ENCODE measurements at regions not wholly inside any gene's neighbourhood (a gene's known extent, or its start where the extent isn't known, plus 50 kb on each side); places are given as distances from the start of the nearest gene placed in this dataset.

- no peaks in the 10 kb centered on the region for H3K79me1 ChIP-seq (ENCODE audit: insufficient read depth, low read depth, low read length, poor library complexity, severe bottlenecking)
- H3K4me1 ChIP-seq (ENCODE audit: insufficient read depth, low read length): peaks cover 18% of the 10 kb centered on the region; the same call in 1 of the 2 replicates
- TF ChIP-seq, protein P1, sequence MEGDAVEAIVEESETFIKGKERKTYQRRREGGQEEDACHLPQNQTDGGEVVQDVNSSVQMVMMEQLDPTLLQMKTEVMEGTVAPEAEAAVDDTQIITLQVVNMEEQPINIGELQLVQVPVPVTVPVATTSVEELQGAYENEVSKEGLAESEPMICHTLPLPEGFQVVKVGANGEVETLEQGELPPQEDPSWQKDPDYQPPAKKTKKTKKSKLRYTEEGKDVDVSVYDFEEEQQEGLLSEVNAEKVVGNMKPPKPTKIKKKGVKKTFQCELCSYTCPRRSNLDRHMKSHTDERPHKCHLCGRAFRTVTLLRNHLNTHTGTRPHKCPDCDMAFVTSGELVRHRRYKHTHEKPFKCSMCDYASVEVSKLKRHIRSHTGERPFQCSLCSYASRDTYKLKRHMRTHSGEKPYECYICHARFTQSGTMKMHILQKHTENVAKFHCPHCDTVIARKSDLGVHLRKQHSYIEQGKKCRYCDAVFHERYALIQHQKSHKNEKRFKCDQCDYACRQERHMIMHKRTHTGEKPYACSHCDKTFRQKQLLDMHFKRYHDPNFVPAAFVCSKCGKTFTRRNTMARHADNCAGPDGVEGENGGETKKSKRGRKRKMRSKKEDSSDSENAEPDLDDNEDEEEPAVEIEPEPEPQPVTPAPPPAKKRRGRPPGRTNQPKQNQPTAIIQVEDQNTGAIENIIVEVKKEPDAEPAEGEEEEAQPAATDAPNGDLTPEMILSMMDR (conservative IDR thresholded peaks at IDR 0.05): no peak
- H2BK120ac ChIP-seq (ENCODE audit: low read depth, low read length, poor library complexity, severe bottlenecking): no peak overlapping the region
- no peak overlapping the region for H4K5ac ChIP-seq (ENCODE audit: insufficient read length, low read depth, low read length)
- H3K9ac ChIP-seq (ENCODE audit: extremely low read depth, insufficient read length, low read length): no peak overlapping the region
- H3K27ac ChIP-seq (ENCODE audit: insufficient read length, low read depth, low read length): no peak overlapping the region
- H4K8ac ChIP-seq (replicated peaks; ENCODE audit: insufficient read length, low read depth, low read length): no peak overlapping the region
- no peak for DNase-seq
- no peak overlapping the region for H3T11ph ChIP-seq (ENCODE audit: low read length)
- no CpG with 5 or more reads among the region's 6 CpGs for WGBS (ENCODE audit: extremely low coverage, insufficient read length, low lambda C conversion rate)
- Mint-ChIP-seq H3K4me1 (peaks cover 48 to 50% of the 10 kb centered on the region in 2 experiments), H3K27ac (peak overlapping the region in 1 of 3 experiments; percentile 30; a peak in 3 of 7 replicates), H3K4me3 (no peak overlapping the region), H3K9me3 (no peaks in the 10 kb centered on the region), H3K36me3 (ENCODE audit: insufficient read depth in 1 of 3, low read depth in 3 of 3) (no peaks in the 10 kb centered on the region), H3K27me3 (ENCODE audit: low read depth) (peaks cover 3% of the 10 kb centered on the region; the same call in 1 of the 2 replicates)
- no peak overlapping the region for H3K56ac ChIP-seq (ENCODE audit: insufficient read length, low read depth, low read length)
- H3K23me2 ChIP-seq (ENCODE audit: insufficient read length, low read depth, low read length, poor library complexity, severe bottlenecking): no peaks in the 10 kb centered on the region
- H4K20me1 ChIP-seq (ENCODE audit: control insufficient read depth, insufficient read depth, insufficient read length): no peaks in the 10 kb centered on the region
- H3K79me2 ChIP-seq (ENCODE audit: insufficient read depth, low read length): no peaks in the 10 kb centered on the region
- H4K91ac ChIP-seq (ENCODE audit: insufficient read length, low read depth, low read length): no peak overlapping the region
- no peak overlapping the region for H2AK5ac ChIP-seq (ENCODE audit: insufficient read length, low read length)
- H3K4ac ChIP-seq (ENCODE audit: low read depth, low read length): no peak overlapping the region
- H3K9me3 ChIP-seq (ENCODE audit: control insufficient read depth, low read depth, low read length): no peaks in the 10 kb centered on the region
- H2BK5ac ChIP-seq (ENCODE audit: insufficient read length, low read length): no peak overlapping the region
- H3K23ac ChIP-seq (ENCODE audit: insufficient read length, low read depth, low read length): no peak overlapping the region
- H3K4me2 ChIP-seq (ENCODE audit: insufficient read depth, insufficient read length, low read length): no peak overlapping the region
- no peak overlapping the region for H2BK20ac ChIP-seq (ENCODE audit: low read depth, low read length, poor library complexity, severe bottlenecking)
- no peak overlapping the region for H2BK12ac ChIP-seq (ENCODE audit: insufficient read length, low read depth, low read length)
- H3K18ac ChIP-seq (ENCODE audit: insufficient read length, low read depth, low read length): no peak overlapping the region
- H2BK15ac ChIP-seq (ENCODE audit: low read depth, low read length): no peak overlapping the region
- no peak overlapping the region for H2AFZ ChIP-seq (ENCODE audit: low read length)
- H3K27me3 ChIP-seq (ENCODE audit: insufficient read depth, low read length): no peaks in the 10 kb centered on the region
- no peak overlapping the region for H3K14ac ChIP-seq (ENCODE audit: insufficient read depth, low read length)
Measured at GRCh38 chr6:16057446-16057845, 71.4 kb upstream of the MYLIP start.
